Activated CD4-positive, alpha-beta T cell treated with anti-CD3 and anti-CD28 coated beads, Interleukin-2, amount 50 U/mL, for 48 hours (primary cell): ENCODE measurements at regions not wholly inside any gene's neighbourhood (a gene's known extent, or its start where the extent isn't known, plus 50 kb on each side); places are given as distances from the start of the nearest gene placed in this dataset.

ENCODE experiments used
- DNase-seq, 2 experiments: peaks; one replicate each; pipeline ENCODE4 v3.0.0-alpha.2; 2020

- no peak for DNase-seq
Measured at GRCh38 chr4:145230726-145231125, 50.3 kb upstream of the OTUD4 start.
